Mammary epithelial cell (primary cell): ENCODE measurements at regions not wholly inside any gene's neighbourhood (a gene's known extent, or its start where the extent isn't known, plus 50 kb on each side); places are given as distances from the start of the nearest gene placed in this dataset.

Source experiments
- EZH2 ChIP-seq: IDR thresholded peaks from 2 replicates; pipeline ENCODE4 v1.6.1; 2012; ENCODE audit warnings: low read length, inconsistent platforms, borderline replicate concordance
- TF ChIP-seq, protein P1 (sequence below), 2 donors: IDR thresholded peaks in 1 of 2; conservative IDR thresholded peaks in 1 of 2; 2 replicates each; pipeline ENCODE4 v1.5.1; 2011 to 2012; ENCODE audit warnings: inconsistent platforms in 2 of 2, low read length in 2 of 2, mild to moderate bottlenecking in 2 of 2, control low read depth in 1 of 2, low read depth in 1 of 2; ENCODE audit not compliant: insufficient read depth in 1 of 2; ENCODE audit errors: extremely low read depth in 1 of 2

DNA sequence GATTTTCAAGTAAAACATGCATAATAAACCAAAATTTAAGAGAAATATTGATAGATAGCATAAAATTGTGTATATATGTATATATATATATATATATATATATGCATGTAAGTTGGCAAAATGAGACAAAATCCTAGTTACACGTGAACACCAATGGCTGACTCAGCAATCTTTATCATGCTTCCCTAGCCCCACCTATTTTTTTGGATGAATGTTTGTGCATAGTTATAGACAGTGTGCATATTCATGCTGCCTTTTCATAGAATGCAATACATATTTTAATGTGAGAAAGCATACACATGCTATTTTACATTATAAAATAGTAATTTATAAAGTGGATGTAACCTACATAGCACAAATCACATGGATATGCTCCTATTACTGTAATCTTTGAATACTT, 230.3 kb downstream of the SH2D4B start:
- TF ChIP-seq, protein P1, sequence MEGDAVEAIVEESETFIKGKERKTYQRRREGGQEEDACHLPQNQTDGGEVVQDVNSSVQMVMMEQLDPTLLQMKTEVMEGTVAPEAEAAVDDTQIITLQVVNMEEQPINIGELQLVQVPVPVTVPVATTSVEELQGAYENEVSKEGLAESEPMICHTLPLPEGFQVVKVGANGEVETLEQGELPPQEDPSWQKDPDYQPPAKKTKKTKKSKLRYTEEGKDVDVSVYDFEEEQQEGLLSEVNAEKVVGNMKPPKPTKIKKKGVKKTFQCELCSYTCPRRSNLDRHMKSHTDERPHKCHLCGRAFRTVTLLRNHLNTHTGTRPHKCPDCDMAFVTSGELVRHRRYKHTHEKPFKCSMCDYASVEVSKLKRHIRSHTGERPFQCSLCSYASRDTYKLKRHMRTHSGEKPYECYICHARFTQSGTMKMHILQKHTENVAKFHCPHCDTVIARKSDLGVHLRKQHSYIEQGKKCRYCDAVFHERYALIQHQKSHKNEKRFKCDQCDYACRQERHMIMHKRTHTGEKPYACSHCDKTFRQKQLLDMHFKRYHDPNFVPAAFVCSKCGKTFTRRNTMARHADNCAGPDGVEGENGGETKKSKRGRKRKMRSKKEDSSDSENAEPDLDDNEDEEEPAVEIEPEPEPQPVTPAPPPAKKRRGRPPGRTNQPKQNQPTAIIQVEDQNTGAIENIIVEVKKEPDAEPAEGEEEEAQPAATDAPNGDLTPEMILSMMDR (conservative IDR thresholded peaks at IDR 0.05 in 1 of 2, IDR thresholded peaks at IDR 0.05 in 1 of 2; ENCODE audit: extremely low read depth in 1 of 2, insufficient read depth in 1 of 2, low read depth in 1 of 2, low read length in 2 of 2), result no peak
- no peak for TF ChIP-seq EZH2
